H1 (cell line): ENCODE measurements at regions not wholly inside any gene's neighbourhood (a gene's known extent, or its start where the extent isn't known, plus 50 kb on each side); places are given as distances from the start of the nearest gene placed in this dataset.

ENCODE experiments used
- ATF3 ChIP-seq: IDR thresholded peaks from 2 replicates; pipeline ENCODE4 v1.6.1; 2011; ENCODE audit warnings: low read depth, mild to moderate bottlenecking, low read length; ENCODE audit not compliant: insufficient read depth
- MAX ChIP-seq: IDR thresholded peaks from 2 replicates; pipeline ENCODE4 v1.6.1; 2012; ENCODE audit warnings: inconsistent platforms
- TAF1 ChIP-seq: IDR thresholded peaks from 2 replicates; pipeline ENCODE4 v1.6.1; 2011; ENCODE audit warnings: mild to moderate bottlenecking, low read depth, low read length
- ZNF274 ChIP-seq: IDR thresholded peaks from 2 replicates; pipeline ENCODE4 v1.7.0; 2012; ENCODE audit warnings: low read length, borderline replicate concordance; ENCODE audit errors: extremely low read depth

GRCh38 chr7:41777894-41778596 is 75.2 kb upstream of the INHBA start (continued):
- TF ChIP-seq ZNF274 (no peak), ATF3 (no peak), TAF1 (no peak), MAX (no peak)
